H9 (cell line): ENCODE measurements at regions not wholly inside any gene's neighbourhood (a gene's known extent, or its start where the extent isn't known, plus 50 kb on each side); places are given as distances from the start of the nearest gene placed in this dataset.

ENCODE experiments used
- DNase-seq: peaks from one replicate; pipeline ENCODE4 v3.0.0-alpha.2; 2017
- H2AFZ ChIP-seq: one replicate; pipeline ENCODE4 v1.6.1; 2013; ENCODE audit warnings: mild to moderate bottlenecking, low read length, control low read depth, moderate library complexity
- H2AK5ac ChIP-seq: 2 replicates; pipeline ENCODE4 v1.6.1; 2013; ENCODE audit warnings: low read length, control low read depth, mixed read lengths; ENCODE audit not compliant: insufficient read length
- H2BK120ac ChIP-seq: one replicate; pipeline ENCODE4 v1.6.1; 2013; ENCODE audit warnings: low read depth, mild to moderate bottlenecking, low read length, control low read depth, inconsistent platforms; ENCODE audit not compliant: poor library complexity, severe bottlenecking
- H2BK12ac ChIP-seq: 2 replicates; pipeline ENCODE4 v1.6.1; 2013; ENCODE audit warnings: low read length, control low read depth, mixed read lengths, low read depth; ENCODE audit not compliant: insufficient read length
- H2BK15ac ChIP-seq: 2 replicates; pipeline ENCODE4 v1.6.1; 2013; ENCODE audit warnings: low read depth, low read length, control low read depth
- H2BK20ac ChIP-seq: one replicate; pipeline ENCODE4 v1.6.1; 2013; ENCODE audit warnings: low read depth, mild to moderate bottlenecking, low read length, control low read depth, inconsistent platforms; ENCODE audit not compliant: poor library complexity, severe bottlenecking
- H2BK5ac ChIP-seq: 2 replicates; pipeline ENCODE4 v1.6.1; 2013; ENCODE audit warnings: low read length, control low read depth, mixed read lengths; ENCODE audit not compliant: insufficient read length
- H3K14ac ChIP-seq: 2 replicates; pipeline ENCODE4 v1.6.1; 2013; ENCODE audit warnings: low read length, control low read depth; ENCODE audit not compliant: insufficient read depth
- H3K18ac ChIP-seq: 2 replicates; pipeline ENCODE4 v1.6.1; 2013; ENCODE audit warnings: low read depth, mild to moderate bottlenecking, mixed read lengths, low read length, control low read depth; ENCODE audit not compliant: insufficient read length
- H3K23ac ChIP-seq: 2 replicates; pipeline ENCODE4 v1.6.1; 2013; ENCODE audit warnings: low read length, control low read depth, mixed read lengths, low read depth; ENCODE audit not compliant: insufficient read length
- H3K23me2 ChIP-seq: 2 replicates; pipeline ENCODE4 v1.6.1; 2013; ENCODE audit warnings: low read depth, mild to moderate bottlenecking, mixed read lengths, low read length, control low read depth; ENCODE audit not compliant: insufficient read length, poor library complexity, severe bottlenecking
- H3K27ac ChIP-seq: 2 replicates; pipeline ENCODE4 v1.5.1; 2013; ENCODE audit warnings: low read length, control low read depth, mixed read lengths, low read depth; ENCODE audit not compliant: insufficient read length
- H3K27me3 ChIP-seq: 2 replicates; pipeline ENCODE4 v1.6.1; 2013; ENCODE audit warnings: low read length, control low read depth, inconsistent platforms; ENCODE audit not compliant: insufficient read depth
- H3K4ac ChIP-seq: 2 replicates; pipeline ENCODE4 v1.6.1; 2013; ENCODE audit warnings: low read depth, mild to moderate bottlenecking, control low read depth, inconsistent platforms, low read length, moderate library complexity
- H3K4me1 ChIP-seq: 2 replicates; pipeline ENCODE4 v1.6.1; 2013; ENCODE audit warnings: low read length, control low read depth, inconsistent platforms; ENCODE audit not compliant: insufficient read depth
- H3K4me2 ChIP-seq: 2 replicates; pipeline ENCODE4 v1.6.1; 2013; ENCODE audit warnings: low read length, control low read depth, mixed read lengths; ENCODE audit not compliant: insufficient read length, insufficient read depth
- H3K56ac ChIP-seq: 2 replicates; pipeline ENCODE4 v1.6.1; 2013; ENCODE audit warnings: low read depth, mild to moderate bottlenecking, mixed read lengths, low read length, control low read depth; ENCODE audit not compliant: insufficient read length
- H3K79me1 ChIP-seq: 2 replicates; pipeline ENCODE4 v1.6.1; 2013; ENCODE audit warnings: low read depth, mild to moderate bottlenecking, moderate library complexity, low read length, control low read depth, inconsistent platforms; ENCODE audit not compliant: insufficient read depth, poor library complexity, severe bottlenecking
- H3K79me2 ChIP-seq: 2 replicates; pipeline ENCODE4 v1.6.1; 2013; ENCODE audit warnings: low read length, control low read depth, inconsistent platforms; ENCODE audit not compliant: insufficient read depth
- H3K9ac ChIP-seq: 2 replicates; pipeline ENCODE4 v1.6.1; 2013; ENCODE audit warnings: low read length, control low read depth, mixed read lengths; ENCODE audit not compliant: insufficient read length; ENCODE audit errors: extremely low read depth
- H3K9me3 ChIP-seq: one replicate; pipeline ENCODE4 v1.6.1; 2013; ENCODE audit warnings: low read depth, low read length, inconsistent platforms; ENCODE audit not compliant: control insufficient read depth
- H3T11ph ChIP-seq: one replicate; pipeline ENCODE4 v1.6.1; 2013; ENCODE audit warnings: mild to moderate bottlenecking, low read length, control low read depth, inconsistent platforms
- H4K20me1 ChIP-seq: one replicate; pipeline ENCODE4 v1.6.1; 2013; ENCODE audit not compliant: control insufficient read depth, insufficient read length, insufficient read depth
- H4K5ac ChIP-seq: 2 replicates; pipeline ENCODE4 v1.6.1; 2013; ENCODE audit warnings: low read depth, mild to moderate bottlenecking, mixed read lengths, low read length, control low read depth; ENCODE audit not compliant: insufficient read length
- H4K8ac ChIP-seq: replicated peaks from 2 replicates; pipeline ENCODE4 v1.6.1; 2013; ENCODE audit warnings: low read length, control low read depth, mixed read lengths, low read depth; ENCODE audit not compliant: insufficient read length
- H4K91ac ChIP-seq: 2 replicates; pipeline ENCODE4 v1.6.1; 2013; ENCODE audit warnings: low read depth, mild to moderate bottlenecking, moderate library complexity, mixed read lengths, low read length, control low read depth; ENCODE audit not compliant: insufficient read length
- H3K27ac Mint-ChIP-seq, 3 experiments: 2 replicates in 2 of 3; 3 replicates in 1 of 3; pipeline ENCODE4 v1.8.0; 2020 to 2021; ENCODE audit warnings: mixed read lengths in 3 of 3, mild to moderate bottlenecking in 1 of 3, moderate library complexity in 1 of 3
- H3K27me3 Mint-ChIP-seq: 2 replicates; pipeline ENCODE4 v1.8.0; 2021; ENCODE audit warnings: low read depth, mild to moderate bottlenecking, moderate library complexity, mixed read lengths
- H3K36me3 Mint-ChIP-seq, 3 experiments: 2 replicates in 2 of 3; 3 replicates in 1 of 3; pipeline ENCODE4 v1.8.0; 2020 to 2021; ENCODE audit warnings: low read depth in 3 of 3, mixed read lengths in 3 of 3; ENCODE audit not compliant: insufficient read depth in 1 of 3
- H3K4me1 Mint-ChIP-seq, 2 experiments: 2 replicates each; pipeline ENCODE4 v1.8.0; 2020; ENCODE audit warnings: mixed read lengths in 2 of 2
- H3K4me3 Mint-ChIP-seq, 2 experiments: 2 replicates in 1 of 2; 3 replicates in 1 of 2; pipeline ENCODE4 v1.8.0; 2020 to 2021; ENCODE audit warnings: mild to moderate bottlenecking in 2 of 2, mixed read lengths in 2 of 2, moderate library complexity in 1 of 2
- H3K9me3 Mint-ChIP-seq, 2 experiments: 2 replicates in 1 of 2; 3 replicates in 1 of 2; pipeline ENCODE4 v1.8.0; 2020; ENCODE audit warnings: mild to moderate bottlenecking in 2 of 2, mixed read lengths in 2 of 2, moderate library complexity in 1 of 2
- CTCF ChIP-seq: fragments of 200-600 bp; sonication (generic); conservative IDR thresholded peaks from 3 replicates; pipeline ENCODE4 v1.8.0; 2021; ENCODE audit warnings: antibody characterized with exemption, mild to moderate bottlenecking
- WGBS: extraction: QIAGEN DNeasy Blood & Tissue Kit; methylation state at CpG from one replicate; pipeline ENCODE4 v1.1.7; 2013; ENCODE audit warnings: missing lambda C conversion rate, low lambda C conversion rate, mixed read lengths; ENCODE audit not compliant: insufficient read length; ENCODE audit errors: extremely low coverage; 5-methylcytosine and 5-hydroxymethylcytosine counted together

GRCh38 chr18:78399992-78400503, 579.6 kb upstream of the SALL3 start:
- Mint-ChIP-seq H3K4me1 (peaks cover 0 to 6% of the 10 kb centered on the region in 2 experiments; a peak in 2 of 4 replicates), H3K9me3 (peaks cover 0 to 7% of the 10 kb centered on the region in 2 experiments; a peak in 2 of 5 replicates), H3K27ac (no peak overlapping the region), H3K4me3 (no peak overlapping the region), H3K36me3 (no peaks in the 10 kb centered on the region), H3K27me3 (no peaks in the 10 kb centered on the region)
- no peak overlapping the region for H2AK5ac ChIP-seq
- H3K9me3 ChIP-seq: no peaks in the 10 kb centered on the region
- H3K56ac ChIP-seq: no peak overlapping the region
- H2BK12ac ChIP-seq: no peak overlapping the region
- H2BK20ac ChIP-seq: no peak overlapping the region
- H3K9ac ChIP-seq: no peak overlapping the region
- no peak overlapping the region for H4K5ac ChIP-seq
- H3K18ac ChIP-seq: no peak overlapping the region
- no peak overlapping the region for H3K4ac ChIP-seq
- H3K79me1 ChIP-seq: no peaks in the 10 kb centered on the region
- no peak overlapping the region for H2BK15ac ChIP-seq
- no peak overlapping the region for H2BK120ac ChIP-seq
- H3K23me2 ChIP-seq: no peaks in the 10 kb centered on the region
- H3K4me1 ChIP-seq: no peaks in the 10 kb centered on the region
- no peaks in the 10 kb centered on the region for H3K27me3 ChIP-seq
- no peak overlapping the region for H3K14ac ChIP-seq
- TF ChIP-seq CTCF: no peak
- WGBS: no CpG with 5 or more reads among the region's 25 CpGs
- no peak overlapping the region for H4K8ac ChIP-seq
- no peak overlapping the region for H2AFZ ChIP-seq
- no peak overlapping the region for H3K23ac ChIP-seq
- H3T11ph ChIP-seq: no peak overlapping the region
- no peak for DNase-seq
- no peak overlapping the region for H2BK5ac ChIP-seq
- no peak overlapping the region for H3K27ac ChIP-seq
- H4K91ac ChIP-seq: no peak overlapping the region
- no peaks in the 10 kb centered on the region for H3K79me2 ChIP-seq
- H4K20me1 ChIP-seq: no peaks in the 10 kb centered on the region
- no peak overlapping the region for H3K4me2 ChIP-seq
